Suprapubic skin (tissue), 4 donors: ENCODE measurements at regions not wholly inside any gene's neighbourhood (a gene's known extent, or its start where the extent isn't known, plus 50 kb on each side); places are given as distances from the start of the nearest gene placed in this dataset.

ENCODE experiments used
- EP300 ChIP-seq: sonication (generic); formaldehyde crosslinking; IDR thresholded peaks from one replicate; pipeline ENCODE4 v1.6.1; 2017; ENCODE audit warnings: antibody characterized with exemption
- POLR2A ChIP-seq, 2 donors: fragments of 450-650 bp; IDR thresholded peaks; one replicate each; pipeline ENCODE4 v1.6.1; 2017; ENCODE audit warnings: antibody characterized with exemption in 2 of 2, mild to moderate bottlenecking in 2 of 2, moderate library complexity in 2 of 2
- POLR2AphosphoS5 ChIP-seq, 3 donors: sonication (generic); formaldehyde crosslinking; IDR thresholded peaks; one replicate each; pipeline ENCODE4 v1.6.1; 2017; ENCODE audit warnings: antibody characterized with exemption in 3 of 3
- TF ChIP-seq, protein P1 (sequence below), 2 donors: fragments of 200-600 bp in 1 of 2; fragments of 450-650 bp in 1 of 2; sonication (generic) in 1 of 2; IDR thresholded peaks; one replicate each; pipeline ENCODE4 v1.5.1; 2016 to 2019; ENCODE audit warnings: antibody characterized with exemption in 2 of 2, mild to moderate bottlenecking in 1 of 2, moderate library complexity in 1 of 2

DNA sequence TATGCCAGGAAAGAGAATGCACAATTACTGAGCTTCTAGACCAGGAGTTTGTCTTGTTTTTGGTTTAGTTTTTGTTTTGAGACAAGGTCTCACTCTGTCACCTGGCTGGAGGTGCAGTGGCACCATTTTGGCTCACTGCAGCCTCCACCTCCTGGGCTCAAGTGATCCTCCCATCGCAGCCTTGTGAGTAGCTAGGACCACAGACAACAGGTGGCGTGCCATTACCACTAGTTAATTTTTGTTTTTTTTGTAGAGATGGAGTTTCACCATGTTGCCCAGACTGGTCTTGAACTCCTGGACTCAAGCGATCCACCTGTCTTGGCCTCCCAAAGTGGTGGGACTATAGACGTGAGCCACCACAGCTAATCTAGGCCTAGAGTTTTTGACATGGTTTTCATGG lies 104.4 kb upstream of the CCDC54 start:
- TF ChIP-seq POLR2A (IDR thresholded peaks at IDR 0.05) (no peak), EP300 (no peak), POLR2AphosphoS5 (IDR thresholded peaks at IDR 0.05) (no peak)
- TF ChIP-seq, protein P1, sequence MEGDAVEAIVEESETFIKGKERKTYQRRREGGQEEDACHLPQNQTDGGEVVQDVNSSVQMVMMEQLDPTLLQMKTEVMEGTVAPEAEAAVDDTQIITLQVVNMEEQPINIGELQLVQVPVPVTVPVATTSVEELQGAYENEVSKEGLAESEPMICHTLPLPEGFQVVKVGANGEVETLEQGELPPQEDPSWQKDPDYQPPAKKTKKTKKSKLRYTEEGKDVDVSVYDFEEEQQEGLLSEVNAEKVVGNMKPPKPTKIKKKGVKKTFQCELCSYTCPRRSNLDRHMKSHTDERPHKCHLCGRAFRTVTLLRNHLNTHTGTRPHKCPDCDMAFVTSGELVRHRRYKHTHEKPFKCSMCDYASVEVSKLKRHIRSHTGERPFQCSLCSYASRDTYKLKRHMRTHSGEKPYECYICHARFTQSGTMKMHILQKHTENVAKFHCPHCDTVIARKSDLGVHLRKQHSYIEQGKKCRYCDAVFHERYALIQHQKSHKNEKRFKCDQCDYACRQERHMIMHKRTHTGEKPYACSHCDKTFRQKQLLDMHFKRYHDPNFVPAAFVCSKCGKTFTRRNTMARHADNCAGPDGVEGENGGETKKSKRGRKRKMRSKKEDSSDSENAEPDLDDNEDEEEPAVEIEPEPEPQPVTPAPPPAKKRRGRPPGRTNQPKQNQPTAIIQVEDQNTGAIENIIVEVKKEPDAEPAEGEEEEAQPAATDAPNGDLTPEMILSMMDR (IDR thresholded peaks at IDR 0.05), result no peak
